ENCODE measurements at regions not wholly inside any gene's neighbourhood (a gene's known extent, or its start where the extent isn't known, plus 50 kb on each side); places are given as distances from the start of the nearest gene placed in this dataset.
"Not testable (repeated sequence)": the region's sequence is repeated elsewhere in the genome, so short reads cannot be mapped to it uniquely, and the experiment has no call there.

DNA sequence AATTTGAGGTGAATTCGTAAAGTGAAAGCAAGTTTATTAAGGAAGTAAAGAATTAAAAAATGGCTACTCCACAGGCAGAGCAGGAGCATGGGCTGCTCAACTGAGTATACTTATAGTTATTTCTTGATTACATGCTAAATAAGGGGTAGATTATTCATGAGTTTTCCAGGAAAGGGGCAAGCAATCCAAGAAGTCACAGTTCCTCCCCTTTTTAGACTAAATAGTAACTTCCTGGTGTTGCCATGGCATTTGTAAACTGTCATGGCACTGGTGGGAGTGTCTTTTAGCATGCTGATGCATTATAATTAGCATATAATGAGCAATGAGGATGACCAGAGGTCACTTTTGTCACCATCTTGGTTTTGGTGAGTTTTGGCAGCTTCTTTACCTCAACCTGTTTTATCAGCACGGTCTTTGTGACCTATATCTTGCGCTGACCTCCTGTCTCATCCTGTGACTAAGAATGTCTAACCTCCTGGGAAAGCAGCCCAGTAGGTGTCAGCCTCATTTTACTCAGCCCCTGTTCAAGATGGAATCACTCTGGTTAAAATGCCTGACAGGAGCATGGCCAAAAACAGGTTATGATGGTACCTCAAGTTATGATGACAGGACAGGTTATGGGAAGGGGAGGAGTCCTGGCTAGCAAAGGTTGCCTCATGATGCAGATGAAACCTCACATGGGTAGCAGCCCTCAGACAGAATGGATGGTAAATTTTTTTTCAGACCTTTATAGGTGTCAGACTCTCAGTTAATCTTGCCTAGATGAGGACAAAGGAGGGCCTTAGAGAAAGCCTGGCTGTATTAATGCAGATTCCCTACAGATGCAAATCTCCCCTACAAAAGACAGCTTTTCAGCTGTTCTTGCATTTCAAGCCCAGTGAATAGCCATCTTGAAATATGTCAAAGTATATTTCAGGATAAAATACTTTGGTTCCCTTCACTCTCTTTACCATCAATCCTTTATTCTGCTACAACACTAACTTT is 49.7 kb downstream of the SIPA1L2 start:
- DNase-seq = no peak

DNA sequence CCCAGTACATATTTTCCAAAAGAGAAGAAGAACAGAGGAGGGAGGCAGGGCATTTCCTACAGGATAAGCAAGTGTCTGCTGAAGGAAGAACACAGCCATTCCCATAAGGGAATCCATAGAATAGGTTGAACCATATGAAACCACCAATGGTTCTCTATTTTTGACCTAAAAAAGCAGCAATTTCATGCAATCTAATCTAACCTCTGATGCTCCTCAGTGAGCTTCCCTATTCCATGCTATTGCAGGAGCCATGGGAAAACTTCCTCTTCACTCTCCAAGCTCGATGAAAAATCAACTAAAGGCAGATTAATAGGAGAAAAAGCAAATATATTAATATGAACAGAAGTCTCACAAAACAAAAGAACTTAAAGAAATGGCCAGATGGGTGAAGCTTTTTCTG is 50.5 kb downstream of the SIPA1L2 start:
- no peak for DNase-seq

DNA sequence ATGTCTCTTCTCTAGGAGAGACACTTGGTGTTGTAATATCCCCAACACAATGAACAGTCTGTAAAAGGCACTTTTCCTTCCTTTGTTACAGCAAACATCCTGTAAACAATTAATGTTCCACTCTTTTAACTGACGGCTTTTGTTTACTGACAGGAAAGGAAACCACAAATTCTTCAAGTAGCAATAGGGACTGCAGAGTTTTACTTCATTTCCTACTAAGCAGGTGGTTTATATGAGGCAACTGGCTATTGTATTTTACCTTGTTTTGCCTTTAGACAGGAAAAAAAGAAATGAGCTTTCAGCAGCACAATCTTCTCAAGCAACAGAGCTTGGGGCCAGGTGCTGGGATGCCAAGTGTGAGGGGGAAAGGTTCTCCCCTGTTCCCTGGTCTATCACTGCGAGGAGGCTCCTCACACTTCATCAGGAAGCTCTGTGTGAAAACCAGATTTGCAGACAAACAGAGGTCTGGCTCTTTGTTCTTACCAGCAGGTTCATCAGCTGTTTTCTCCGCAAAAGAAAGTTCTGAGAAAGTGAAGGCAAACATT is 51.2 kb downstream of the SIPA1L2 start:
- DNase-seq = peak in 1 of 2 donors; percentile 50

DNA sequence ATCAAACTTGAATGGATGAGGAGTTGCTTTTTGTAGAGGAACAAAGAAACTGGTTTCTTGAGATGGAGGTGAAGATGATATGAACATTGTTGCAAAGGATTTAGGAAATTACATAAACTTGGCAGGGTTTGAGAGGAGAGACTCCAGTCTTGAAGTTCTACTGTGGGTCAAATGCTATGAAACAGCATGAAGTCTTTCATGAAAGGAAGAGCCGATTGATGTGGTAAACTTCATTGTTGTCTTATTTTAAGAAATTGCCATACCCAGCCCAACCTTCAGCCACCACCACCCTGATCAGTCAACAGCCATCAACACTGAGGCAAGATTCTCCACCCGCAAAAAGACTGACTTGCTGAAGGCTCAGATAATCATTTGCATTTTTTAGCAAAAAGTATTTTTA is 52.2 kb downstream of the SIPA1L2 start:
- DNase-seq = no peak

DNA sequence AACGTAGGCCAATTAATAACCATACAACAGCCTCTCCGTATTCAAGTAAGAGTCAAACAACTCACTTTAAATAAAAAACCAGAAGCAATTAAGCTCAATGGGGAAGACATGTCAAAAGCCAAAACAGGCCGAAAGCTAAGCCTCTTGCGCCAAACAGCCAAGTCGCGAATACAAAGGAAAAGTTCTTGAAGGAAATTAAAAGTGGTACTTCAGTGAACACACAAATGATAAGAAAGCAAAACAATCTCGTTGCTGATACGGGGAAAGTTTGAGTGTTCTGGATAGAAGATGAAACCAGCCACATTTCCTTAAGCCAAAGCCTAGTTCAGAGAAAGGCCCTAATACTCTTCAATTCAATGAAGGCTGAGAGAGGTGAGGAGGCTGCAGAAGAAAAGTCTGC is 53.4 kb downstream of the SIPA1L2 start:
- DNase-seq = no peak

DNA sequence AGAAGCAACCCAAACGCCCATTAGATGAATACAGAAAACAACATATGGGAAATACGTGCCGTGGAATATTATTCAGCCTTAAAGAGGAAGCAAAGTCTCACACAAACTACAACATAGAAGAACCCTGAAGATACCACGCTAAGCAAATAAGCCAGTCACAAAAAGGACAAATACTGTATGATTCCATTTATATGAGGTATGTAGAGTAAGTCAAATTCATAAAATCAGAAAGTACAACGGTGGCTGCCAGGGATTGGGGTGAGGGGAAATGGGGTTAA is 54.2 kb downstream of the SIPA1L2 start:
- no peak for DNase-seq

DNA sequence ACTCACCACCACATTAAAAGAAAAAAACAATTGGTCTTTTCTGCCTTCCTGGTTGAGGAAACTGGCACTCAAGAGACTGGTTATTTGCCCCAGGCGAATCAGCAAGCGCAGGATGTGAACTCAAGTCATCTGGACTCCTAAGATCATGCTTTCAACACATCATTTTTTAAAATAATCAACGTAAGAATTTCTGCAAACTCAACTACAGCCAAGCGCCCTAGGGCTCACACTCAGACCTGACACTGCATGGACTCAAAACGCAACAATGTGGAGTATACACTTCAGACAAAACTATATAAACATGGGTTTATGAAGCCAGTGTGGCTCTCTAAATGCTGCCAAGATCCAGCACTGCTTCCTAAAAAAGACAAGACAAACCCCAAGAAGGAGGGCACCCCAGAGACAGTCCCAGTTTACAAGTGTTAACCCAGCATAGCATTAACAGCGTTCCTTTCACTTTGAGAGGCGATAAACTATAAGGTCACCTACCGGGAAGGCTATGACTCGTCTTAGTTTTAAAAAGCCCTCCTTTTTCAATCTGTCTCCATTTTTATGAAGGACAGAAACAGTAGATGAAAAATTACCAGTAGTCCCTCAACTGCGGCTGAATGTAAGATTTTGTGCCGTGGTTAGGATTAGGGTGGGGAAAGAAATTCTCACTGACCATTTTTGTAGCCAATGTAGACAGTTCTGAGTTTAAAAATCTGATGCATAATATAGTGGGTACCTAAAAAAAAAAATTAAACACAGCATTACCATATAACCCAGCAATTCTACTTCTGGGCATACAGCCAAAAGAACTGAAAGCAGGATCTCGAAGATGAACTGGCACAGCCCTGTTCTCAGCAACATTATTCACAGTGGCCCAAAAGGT is 54.8 kb downstream of the SIPA1L2 start:
- no peak for DNase-seq

DNA sequence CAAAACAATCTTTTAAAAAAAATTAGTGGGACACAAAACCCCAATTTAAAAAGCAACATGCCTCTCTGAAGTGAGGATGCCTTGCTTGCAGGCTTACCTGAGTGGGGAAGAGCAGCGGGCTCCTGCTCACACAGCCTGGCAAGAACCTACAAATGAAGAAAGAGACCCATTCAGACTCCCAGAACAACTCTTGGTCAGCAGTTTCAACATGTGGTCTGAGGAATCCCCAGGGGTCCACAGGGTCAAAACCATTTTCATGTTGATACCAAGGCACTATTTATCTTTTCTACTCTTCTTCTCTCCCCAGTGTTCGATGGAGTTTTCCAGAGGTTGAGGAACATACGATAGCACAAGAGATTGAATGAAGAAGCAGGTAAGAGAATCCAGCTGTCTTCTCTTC is 55.9 kb downstream of the SIPA1L2 start:
- DNase-seq = no peak

DNA sequence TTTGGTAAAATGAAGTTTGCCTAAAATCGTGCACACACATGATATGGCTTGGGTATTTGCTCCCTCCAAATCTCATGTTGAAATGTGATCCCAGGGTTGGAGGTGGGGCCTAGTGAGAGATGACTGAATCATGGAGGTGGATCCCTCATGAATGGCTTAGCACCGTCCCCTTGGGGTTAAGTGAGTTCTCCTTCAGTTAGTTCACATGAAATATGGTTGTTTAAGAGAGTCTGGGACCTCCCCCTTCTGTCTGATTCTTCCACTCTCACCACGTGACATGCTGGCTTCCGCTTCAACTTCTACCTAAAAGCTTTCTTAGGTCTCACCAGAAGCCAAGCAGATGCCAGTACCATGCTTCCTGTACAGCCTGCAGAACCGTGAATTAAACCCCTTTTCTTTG is 58.4 kb downstream of the SIPA1L2 start:
- DNase-seq = no peak

DNA sequence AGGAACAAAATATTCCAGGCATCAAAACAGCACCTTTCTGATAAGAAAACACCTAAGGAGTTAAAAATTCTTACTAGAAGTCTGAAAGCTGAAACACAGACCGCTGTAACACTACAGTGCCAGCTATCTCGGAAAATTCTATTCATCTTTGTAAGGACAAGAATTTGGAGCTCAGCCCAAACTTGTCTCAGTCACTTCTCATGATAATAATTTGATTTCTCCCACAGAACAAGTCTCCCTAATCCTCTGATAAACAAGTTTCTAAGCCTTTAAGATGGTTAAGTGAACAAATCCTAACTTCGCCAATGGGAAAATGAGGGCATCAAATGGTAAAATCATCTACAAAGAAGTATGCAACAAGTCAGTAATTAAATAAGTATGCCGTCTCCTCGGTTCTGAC is 59.9 kb downstream of the SIPA1L2 start:
- no peak for DNase-seq

DNA sequence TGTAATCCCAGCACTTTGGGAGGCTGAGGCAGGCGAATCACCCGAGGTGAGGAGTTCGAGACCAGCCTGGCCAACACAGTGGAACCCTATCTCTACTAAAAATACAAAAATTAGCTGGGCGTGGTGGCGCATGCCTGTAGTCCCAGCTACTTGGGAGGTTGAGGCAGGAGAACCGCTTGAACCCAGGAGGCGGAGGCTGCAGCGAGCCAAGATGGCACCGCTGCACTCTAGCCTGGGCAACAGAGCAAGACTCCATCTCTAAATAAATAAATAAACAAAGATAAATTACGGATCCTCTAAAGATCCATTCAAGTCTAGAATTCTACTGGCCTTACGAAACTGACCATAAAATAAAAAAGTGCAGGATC is 60.4 kb downstream of the SIPA1L2 start:
- not testable (repeated sequence) for DNase-seq

DNA sequence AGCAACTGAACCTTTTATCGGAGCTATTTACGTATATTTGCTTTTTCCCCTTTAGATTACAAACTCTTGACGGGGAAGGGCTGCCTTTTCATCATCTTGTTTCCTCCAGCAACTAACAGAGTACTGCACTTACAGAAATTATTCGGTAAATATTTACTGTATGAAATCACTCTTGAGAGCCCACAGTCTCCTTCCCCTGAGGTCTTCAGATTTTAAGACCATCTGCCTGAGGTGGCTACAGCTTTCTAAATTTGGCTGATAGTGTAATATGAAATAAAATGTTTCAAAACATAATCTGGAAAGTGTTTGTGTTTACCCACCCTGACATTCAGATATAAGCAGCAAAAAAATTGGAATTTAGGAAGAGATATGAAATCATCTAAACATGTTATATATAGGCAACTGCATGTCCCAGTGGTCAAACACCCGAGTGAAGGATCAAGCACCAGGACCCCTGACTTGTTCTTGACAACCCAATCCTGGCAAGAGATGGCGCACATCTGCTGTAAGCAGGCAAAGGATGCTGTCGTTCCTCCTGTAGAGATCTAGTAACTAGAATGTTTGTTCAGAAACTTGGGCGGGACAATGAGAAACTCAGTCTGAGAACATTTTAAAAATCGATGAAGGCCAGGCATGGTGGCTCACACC is 60.9 kb downstream of the SIPA1L2 start:
- no peak for DNase-seq

DNA sequence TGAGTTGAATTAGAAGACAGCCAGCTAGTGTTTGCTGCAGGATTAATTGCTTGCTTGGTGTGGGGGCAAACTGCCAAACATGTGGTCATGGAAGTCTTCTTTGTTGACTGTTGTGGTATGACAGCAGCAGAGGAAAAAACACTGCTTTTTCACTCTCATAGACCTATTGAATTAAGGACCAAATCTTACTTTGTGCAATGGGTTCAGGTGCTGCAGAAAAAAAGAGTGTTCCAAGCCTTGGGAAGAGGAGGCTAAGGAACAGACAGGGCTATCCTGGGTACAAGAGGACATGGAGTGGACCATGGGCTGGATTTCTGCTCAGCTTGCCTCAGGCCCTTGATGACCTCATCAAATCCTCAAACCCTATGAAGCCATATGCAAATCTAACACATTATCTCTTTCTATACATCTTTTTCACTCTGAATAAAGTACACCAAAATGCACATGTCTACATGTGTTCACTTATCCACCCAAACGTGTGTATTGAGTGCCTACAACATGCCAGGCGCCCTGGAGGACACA is 61.5 kb downstream of the SIPA1L2 start:
- no peak for DNase-seq

DNA sequence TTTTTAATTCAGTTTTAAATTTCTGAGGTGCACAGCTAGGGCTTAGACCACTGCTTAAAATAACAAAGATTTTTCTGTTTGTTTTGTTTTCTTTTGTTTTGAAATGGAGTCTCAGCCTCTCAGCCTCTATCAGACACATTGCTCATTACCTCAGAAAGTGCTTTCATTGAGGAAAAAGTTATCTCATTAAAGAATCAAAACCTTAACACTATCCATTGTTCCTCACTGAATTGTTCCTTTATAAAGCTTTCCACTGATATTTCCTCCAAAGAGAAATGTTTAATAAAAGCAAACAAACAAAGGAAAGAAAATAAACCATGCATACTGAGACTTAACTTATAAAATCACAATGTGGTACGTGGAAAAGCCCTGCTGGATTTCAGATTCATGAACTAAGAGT is 63.8 kb downstream of the SIPA1L2 start:
- DNase-seq = no peak

DNA sequence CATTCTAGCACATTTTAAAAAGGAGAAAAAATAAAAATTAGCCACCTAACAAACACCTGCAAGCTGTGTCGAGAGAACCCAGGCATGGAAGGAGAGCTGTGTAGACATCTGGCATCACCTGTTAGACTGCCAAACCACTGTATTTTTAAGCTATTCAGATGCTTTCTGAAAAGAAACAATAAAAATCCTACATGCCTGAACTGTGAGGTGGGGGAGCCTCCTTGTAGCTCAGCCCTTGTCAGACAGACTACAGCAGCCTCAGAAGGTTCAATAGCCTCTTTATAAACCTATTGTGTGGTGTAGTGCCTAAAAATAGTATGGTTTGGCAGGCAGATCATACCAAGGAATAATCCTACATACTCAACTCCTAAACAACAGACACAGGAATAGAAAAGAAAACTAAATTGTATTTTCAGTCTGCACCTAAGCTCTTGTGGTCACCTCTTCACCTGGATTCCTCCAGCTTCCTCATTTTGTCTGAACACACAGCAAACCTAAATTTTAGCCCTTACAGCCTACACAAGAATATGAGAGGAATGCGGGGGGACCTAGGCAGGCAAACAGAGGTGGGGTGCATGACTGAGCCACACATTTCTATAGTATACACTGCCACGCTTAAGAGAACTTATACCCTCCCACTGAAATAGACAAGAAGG is 67.0 kb downstream of the SIPA1L2 start:
- no peak for DNase-seq

DNA sequence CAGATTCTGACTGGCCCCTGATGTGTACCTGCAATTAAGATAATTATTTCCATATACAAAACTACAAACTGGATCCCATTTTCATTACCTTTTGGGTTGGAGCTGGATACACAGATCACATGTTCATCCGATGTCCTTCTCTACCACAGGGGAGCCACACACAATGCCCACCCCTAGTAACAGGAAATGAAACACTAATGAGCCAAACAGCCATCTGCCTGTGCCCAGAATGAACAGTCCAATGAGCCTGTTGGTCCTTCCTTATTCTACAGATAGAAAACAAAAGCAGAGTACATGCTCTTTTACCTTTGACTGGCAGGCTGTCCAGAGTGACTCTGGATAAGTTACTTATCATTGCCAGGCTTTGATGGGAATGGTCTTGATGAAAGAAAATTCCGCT is 68.6 kb downstream of the SIPA1L2 start:
- DNase-seq = no peak

DNA sequence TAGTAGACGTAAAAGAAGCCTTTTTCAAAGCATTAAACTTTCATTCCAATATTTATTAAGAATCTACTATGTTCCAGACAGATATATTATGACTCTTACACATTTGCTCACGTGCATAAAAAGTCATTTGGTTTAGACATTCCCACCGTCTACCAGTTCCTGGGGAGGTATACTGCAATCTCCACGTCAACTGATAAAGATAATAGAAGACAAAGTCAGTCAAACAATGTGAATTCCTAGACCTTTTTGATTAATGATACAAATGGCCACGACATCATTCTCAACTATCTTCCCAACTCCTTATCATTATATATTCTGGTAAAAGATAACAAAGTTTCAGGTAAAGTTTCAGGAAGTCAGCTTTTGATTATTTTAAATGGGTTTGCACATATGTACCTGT is 69.0 kb downstream of the SIPA1L2 start:
- DNase-seq = no peak

DNA sequence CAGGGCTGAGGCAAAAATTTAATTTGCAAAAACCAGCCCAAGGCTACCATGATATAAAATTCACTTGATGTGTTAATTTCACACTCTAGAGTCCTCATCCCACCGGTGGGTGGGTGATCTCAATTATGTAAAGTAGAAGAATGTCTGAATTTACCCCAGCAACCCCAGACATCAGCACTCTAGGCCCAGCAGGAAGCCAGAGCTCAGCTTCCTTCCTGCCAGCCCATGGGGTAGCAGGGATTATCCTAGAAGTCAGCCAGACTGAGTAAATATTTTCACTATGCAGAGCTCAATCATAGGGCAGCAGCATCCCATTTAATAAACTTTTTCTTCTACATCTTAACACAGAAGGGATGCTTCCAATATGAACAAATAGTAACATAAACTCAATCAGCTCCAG is 71.0 kb downstream of the SIPA1L2 start:
- no peak for DNase-seq

DNA sequence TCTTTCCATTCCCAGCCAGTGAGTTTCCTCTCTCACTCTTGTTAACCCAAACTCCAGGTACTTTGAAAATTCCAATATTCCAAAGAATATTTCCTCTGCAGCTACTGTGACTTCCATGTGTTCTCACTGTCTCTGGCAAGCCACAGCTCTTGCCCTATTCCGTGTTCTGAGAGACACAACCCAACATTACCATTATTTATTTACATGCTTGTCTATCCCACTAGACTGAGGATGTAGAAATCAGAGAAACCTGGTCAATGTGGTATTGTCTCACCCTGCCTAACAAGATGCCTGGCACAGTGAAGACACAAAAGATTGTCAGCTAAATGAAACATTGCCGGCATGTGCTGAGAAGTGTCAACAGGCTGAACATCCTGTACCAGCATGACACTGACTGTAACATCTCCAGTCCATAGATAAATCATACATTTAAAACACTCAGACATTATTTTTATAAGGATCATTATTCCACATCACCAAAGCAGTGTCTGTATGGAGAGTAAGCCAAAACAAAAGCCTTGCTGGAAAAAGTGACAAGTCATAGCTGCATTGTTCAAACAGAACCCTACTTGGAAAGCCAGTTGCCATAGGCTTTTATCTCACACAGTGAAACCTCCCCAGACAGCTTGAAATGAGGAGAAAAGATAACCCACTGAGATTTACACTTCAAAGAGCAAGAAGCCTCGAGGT is 72.3 kb downstream of the SIPA1L2 start:
- DNase-seq = no peak

DNA sequence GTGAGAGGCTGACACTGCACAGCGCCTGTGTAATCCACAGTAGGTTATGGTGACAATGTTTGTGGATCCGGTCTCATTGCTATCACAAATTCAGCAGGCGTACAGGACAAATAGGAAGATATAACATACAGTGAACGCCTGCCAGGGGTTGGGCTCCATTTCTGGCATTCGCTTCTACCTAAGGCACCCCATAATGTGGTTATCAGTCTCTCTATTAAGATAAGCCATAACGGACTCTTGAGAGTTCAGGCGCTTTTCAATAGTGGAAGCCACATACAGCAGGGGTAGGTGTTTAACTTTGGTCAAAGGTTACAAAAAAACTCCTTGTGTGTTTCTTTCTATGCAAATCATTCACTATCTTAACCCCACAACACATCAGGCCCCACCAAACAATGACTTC is 72.8 kb downstream of the SIPA1L2 start:
- DNase-seq = no peak

DNA sequence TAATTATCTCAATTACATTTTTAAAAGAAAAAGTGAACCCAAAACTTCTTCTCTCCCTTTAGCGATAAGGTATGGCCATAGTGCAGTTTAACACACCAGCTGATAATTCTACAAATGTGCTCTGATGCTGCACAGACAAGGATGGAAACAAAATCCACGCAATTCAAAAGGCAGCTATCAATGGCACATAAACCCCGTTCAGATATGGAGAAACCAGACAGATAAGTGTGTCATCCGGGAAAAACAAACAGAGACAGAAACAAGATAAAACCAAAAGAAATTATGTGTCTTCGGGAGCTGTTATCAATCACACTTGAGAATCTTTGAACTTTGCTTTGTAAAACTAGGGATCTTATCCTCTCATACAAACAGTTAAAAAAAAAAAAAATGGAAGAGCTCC is 73.6 kb downstream of the SIPA1L2 start:
- no peak for DNase-seq

Measured in CD4-positive, alpha-beta T cell treated with Interleukin-4 for 1 hour (primary cell).